CD14-positive monocyte (primary cell): ENCODE measurements at regions not wholly inside any gene's neighbourhood (a gene's known extent, or its start where the extent isn't known, plus 50 kb on each side); places are given as distances from the start of the nearest gene placed in this dataset.

Experiments used
- DNase-seq, 3 donors: peaks; one replicate each; pipeline ENCODE4 v3.0.0-alpha.2; 2011 to 2022
- H2AFZ ChIP-seq: 2 replicates; pipeline ENCODE4 v1.6.0; 2012; ENCODE audit warnings: mild to moderate bottlenecking, low read depth, low read length, inconsistent platforms; ENCODE audit not compliant: insufficient read depth, poor library complexity, severe bottlenecking
- H3K27ac ChIP-seq, 2 donors: 1 replicate in 1 of 2; 2 replicates in 1 of 2; pipeline ENCODE4 v1.5.1; 2012 to 2013; ENCODE audit warnings: low read length in 2 of 2, control low read depth in 1 of 2, inconsistent platforms in 1 of 2, low read depth in 1 of 2, mild to moderate bottlenecking in 1 of 2
- H3K27me3 ChIP-seq, 2 donors: one replicate each; pipeline versions ENCODE4 v1.6.0 to v1.6.1; 2011 to 2013; ENCODE audit warnings: low read length in 2 of 2; ENCODE audit not compliant: control insufficient read depth in 2 of 2, insufficient read depth in 2 of 2
- H3K36me3 ChIP-seq, 2 donors: replicated peaks in 1 of 2; 1 replicate in 1 of 2; 2 replicates in 1 of 2; pipeline versions ENCODE4 v1.5.1 to v1.6.1; 2012 to 2013; ENCODE audit warnings: low read length in 2 of 2, control low read depth in 1 of 2, inconsistent platforms in 1 of 2, mild to moderate bottlenecking in 1 of 2; ENCODE audit not compliant: insufficient read depth in 2 of 2, control insufficient read depth in 1 of 2
- H3K4me1 ChIP-seq, 2 donors: 1 replicate in 1 of 2; 2 replicates in 1 of 2; pipeline versions ENCODE4 v1.5.1 to v1.6.1; 2012 to 2013; ENCODE audit warnings: low read length in 2 of 2, control low read depth in 1 of 2, inconsistent platforms in 1 of 2, mild to moderate bottlenecking in 1 of 2, moderate library complexity in 1 of 2; ENCODE audit not compliant: insufficient read depth in 2 of 2, control insufficient read depth in 1 of 2
- H3K4me2 ChIP-seq: replicated peaks from 2 replicates; pipeline ENCODE3; 2012; ENCODE audit warnings: low read length, moderate library complexity, mild to moderate bottlenecking; ENCODE audit not compliant: poor library complexity, severe bottlenecking; ENCODE audit errors: extremely low read depth
- H3K4me3 ChIP-seq, 3 experiments: fragments of 200-600 bp in 1 of 3; sonication (generic) in 1 of 3; replicated peaks in 1 of 3; 1 replicate in 2 of 3; 2 replicates in 1 of 3; pipeline ENCODE4 v1.5.1; 2011 to 2013; ENCODE audit warnings: low read length in 3 of 3, mild to moderate bottlenecking in 3 of 3, control low read depth in 2 of 3, low read depth in 2 of 3, inconsistent platforms in 1 of 3, moderate library complexity in 1 of 3
- H3K79me2 ChIP-seq: 2 replicates; pipeline ENCODE4 v1.6.0; 2012; ENCODE audit warnings: mild to moderate bottlenecking, control low read depth, inconsistent platforms, low read length, moderate library complexity; ENCODE audit not compliant: insufficient read depth
- H3K9ac ChIP-seq: 2 replicates; pipeline ENCODE4 v1.6.0; 2017; ENCODE audit warnings: low read length, mild to moderate bottlenecking; ENCODE audit not compliant: insufficient read depth, poor library complexity, severe bottlenecking
- H3K9me3 ChIP-seq, 2 donors: replicated peaks in 1 of 2; 1 replicate in 1 of 2; 2 replicates in 1 of 2; pipeline versions ENCODE4 v1.5.1 to v1.6.1; 2012 to 2013; ENCODE audit warnings: low read length in 2 of 2, control low read depth in 1 of 2; ENCODE audit not compliant: control insufficient read depth in 1 of 2, insufficient read depth in 1 of 2
- H4K20me1 ChIP-seq: 2 replicates; pipeline ENCODE4 v1.6.0; 2012; ENCODE audit warnings: mild to moderate bottlenecking, low read length, control low read depth, moderate library complexity; ENCODE audit not compliant: insufficient read depth
- H3K27ac Mint-ChIP-seq, 7 donors: one replicate each; pipeline ENCODE4 v1.8.0; 2020; ENCODE audit warnings: mild to moderate bottlenecking in 7 of 7, mixed read lengths in 7 of 7, moderate library complexity in 6 of 7, inconsistent platforms in 2 of 7
- H3K27me3 Mint-ChIP-seq, 3 donors: one replicate each; pipeline ENCODE4 v1.8.0; 2021 to 2022; ENCODE audit warnings: low read depth in 3 of 3, mild to moderate bottlenecking in 3 of 3, mixed read lengths in 3 of 3, moderate library complexity in 3 of 3, inconsistent platforms in 1 of 3
- H3K36me3 Mint-ChIP-seq, 2 donors: one replicate each; pipeline ENCODE4 v1.8.0; 2020; ENCODE audit warnings: mixed read lengths in 2 of 2, inconsistent platforms in 1 of 2, mild to moderate bottlenecking in 1 of 2
- H3K4me1 Mint-ChIP-seq: one replicate; pipeline ENCODE4 v1.8.0; 2020; ENCODE audit warnings: mild to moderate bottlenecking, mixed read lengths
- H3K4me3 Mint-ChIP-seq, 2 donors: one replicate each; pipeline ENCODE4 v1.8.0; 2020; ENCODE audit warnings: mild to moderate bottlenecking in 2 of 2, mixed read lengths in 2 of 2, moderate library complexity in 1 of 2
- H3K9me3 Mint-ChIP-seq, 7 donors: one replicate each; pipeline ENCODE4 v1.8.0; 2020 to 2022; ENCODE audit warnings: mixed read lengths in 7 of 7, mild to moderate bottlenecking in 6 of 7, moderate library complexity in 6 of 7, inconsistent platforms in 2 of 7
- CTCF ChIP-seq: fragments of 200-600 bp; IDR thresholded peaks from one replicate; pipeline ENCODE4 v1.8.0; 2022; ENCODE audit warnings: antibody characterized with exemption, mild to moderate bottlenecking
- WGBS: methylation state at CpG from one replicate; pipeline ENCODE4 v1.1.5; 2013; ENCODE audit warnings: missing lambda C conversion rate; ENCODE audit not compliant: insufficient coverage; 5-methylcytosine and 5-hydroxymethylcytosine counted together
- intact Hi-C, 2 donors: fragments of 100-400 bp; cut with micrococcal nuclease; formaldehyde crosslinking; loops; one replicate each; pipeline versions ENCODE4 v1.15.0 to v1.15.1; 2023

DNA sequence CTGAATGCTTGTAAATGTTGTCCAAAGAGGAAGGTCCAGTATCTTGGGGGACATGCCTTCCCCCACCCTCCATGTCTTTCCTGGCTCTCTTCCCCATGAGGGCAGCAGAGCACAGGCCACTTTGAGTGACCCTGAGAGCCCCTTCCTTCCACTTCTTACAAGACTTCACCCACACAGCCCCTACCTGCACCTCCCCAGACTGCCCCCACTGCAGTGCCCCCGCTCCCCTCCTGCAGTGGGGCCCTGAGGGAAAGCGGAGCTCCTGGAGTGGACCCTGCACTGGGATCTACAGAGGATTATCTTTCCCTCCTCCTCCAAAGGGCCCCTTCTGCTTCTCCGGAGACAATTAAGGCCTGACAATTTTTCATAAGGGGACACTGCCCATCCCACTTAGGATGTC, 326.8 kb downstream of the TCERG1L start:
- Histone ChIP-seq H3K4me1 (no peaks in the 10 kb centered on the region), H3K4me3 (no peak overlapping the region), H3K4me2 (no peak overlapping the region), H3K27ac (no peak overlapping the region), H3K9me3 (peaks cover 0 to 5% of the 10 kb centered on the region in 2 donors), H3K36me3 (no peaks in the 10 kb centered on the region), H2AFZ (no peak overlapping the region), H4K20me1 (no peaks in the 10 kb centered on the region), H3K9ac (no peak overlapping the region), H3K79me2 (no peaks in the 10 kb centered on the region), H3K27me3 (no peaks in the 10 kb centered on the region)
- Mint-ChIP-seq H3K36me3 (no peaks in the 10 kb centered on the region), H3K4me3 (no peak overlapping the region), H3K9me3 (peaks cover 1 to 21% (median 7%) of the 10 kb centered on the region in 7 donors), H3K27ac (no peak overlapping the region), H3K27me3 (peaks cover 0 to 3% (median 2%) of the 10 kb centered on the region in 3 donors), H3K4me1 (no peaks in the 10 kb centered on the region)
- no peak for DNase-seq
- intact Hi-C loops = no loop called here
- no peak for TF ChIP-seq CTCF
- 100% methylated on average over 1 of the region's 3 CpGs for WGBS

- no peak for TF ChIP-seq CTCF
- peaks cover 0 to 4% (median 2%) of the 10 kb centered on the region in 3 donors for H3K27me3 Mint-ChIP-seq
- intact Hi-C loops = no loop called here
- H3K27me3 ChIP-seq = no peaks in the 10 kb centered on the region
- no peaks in the 10 kb centered on the region for H4K20me1 ChIP-seq
- H3K36me3 Mint-ChIP-seq = no peaks in the 10 kb centered on the region
- no peak for DNase-seq
- H3K27ac ChIP-seq = no peak overlapping the region
- 99% methylated on average over 9 of the region's 16 CpGs for WGBS
- no peak overlapping the region for H3K9ac ChIP-seq
- H3K4me3 ChIP-seq = no peak overlapping the region
- no peak overlapping the region for H2AFZ ChIP-seq
- no peak overlapping the region for H3K27ac Mint-ChIP-seq
- H3K4me1 ChIP-seq = no peaks in the 10 kb centered on the region
- peaks cover 0 to 5% of the 10 kb centered on the region in 2 donors for H3K9me3 ChIP-seq
- no peaks in the 10 kb centered on the region for H3K79me2 ChIP-seq
- no peak overlapping the region for H3K4me3 Mint-ChIP-seq
- H3K36me3 ChIP-seq = no peaks in the 10 kb centered on the region
- H3K4me2 ChIP-seq = no peak overlapping the region
- H3K9me3 Mint-ChIP-seq = peaks cover 1 to 21% (median 7%) of the 10 kb centered on the region in 7 donors
- no peaks in the 10 kb centered on the region for H3K4me1 Mint-ChIP-seq
Measured at GRCh38 chr10:130985158-130985753, 326.3 kb downstream of the TCERG1L start.
